Neural cell (in vitro differentiated cells): ENCODE measurements at regions not wholly inside any gene's neighbourhood (a gene's known extent, or its start where the extent isn't known, plus 50 kb on each side); places are given as distances from the start of the nearest gene placed in this dataset.
"Not testable (repeated sequence)": the region's sequence is repeated elsewhere in the genome, so short reads cannot be mapped to it uniquely, and the experiment has no call there.

Experiments used
- EZH2 ChIP-seq: fragments of 200-600, 300-800 bp; shearing (Covaris generic), sonication (generic); IDR thresholded peaks from 2 replicates; pipeline ENCODE4 v1.6.1; 2014; ENCODE audit warnings: antibody characterized with exemption, low read length, borderline replicate concordance, mild to moderate bottlenecking; ENCODE audit not compliant: insufficient read depth, poor library complexity, severe bottlenecking
- POLR2AphosphoS5 ChIP-seq: IDR thresholded peaks from 2 replicates; pipeline ENCODE4 v1.6.1; 2012
- SMC3 ChIP-seq: fragments of 450-650 bp; conservative IDR thresholded peaks from 2 replicates; pipeline ENCODE4 v1.6.1; 2014; ENCODE audit warnings: antibody characterized with exemption, mild to moderate bottlenecking, moderate library complexity; ENCODE audit not compliant: poor library complexity
- TF ChIP-seq, protein P1 (sequence below): fragments of 450-650 bp; IDR thresholded peaks from 2 replicates; pipeline ENCODE4 v1.5.1; 2014; ENCODE audit warnings: antibody characterized with exemption, mild to moderate bottlenecking, moderate library complexity; ENCODE audit not compliant: poor library complexity, severe bottlenecking
- TF ChIP-seq, protein P2 (sequence below): IDR thresholded peaks from 2 replicates; pipeline ENCODE4 v1.6.1; 2012; ENCODE audit warnings: borderline replicate concordance

DNA sequence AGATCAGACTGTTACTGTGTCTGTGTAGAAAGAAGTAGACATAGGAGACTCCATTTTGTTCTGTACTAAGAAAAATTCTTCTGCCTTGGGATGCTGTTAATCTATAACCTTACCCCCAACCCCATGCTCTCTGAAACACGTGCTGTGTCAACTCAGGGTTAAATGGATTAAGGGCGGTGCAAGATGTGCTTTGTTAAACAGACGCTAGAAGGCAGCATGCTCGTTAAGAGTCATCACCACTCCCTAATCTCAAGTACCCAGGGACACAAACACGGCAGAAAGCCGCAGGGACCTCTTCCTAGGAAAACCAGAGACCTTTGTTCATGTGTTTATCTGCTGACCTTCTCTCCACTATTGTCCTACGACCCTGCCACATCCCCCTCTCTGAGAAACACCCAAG lies 137.0 kb upstream of the PROKR2 start:
- TF ChIP-seq, protein P1, sequence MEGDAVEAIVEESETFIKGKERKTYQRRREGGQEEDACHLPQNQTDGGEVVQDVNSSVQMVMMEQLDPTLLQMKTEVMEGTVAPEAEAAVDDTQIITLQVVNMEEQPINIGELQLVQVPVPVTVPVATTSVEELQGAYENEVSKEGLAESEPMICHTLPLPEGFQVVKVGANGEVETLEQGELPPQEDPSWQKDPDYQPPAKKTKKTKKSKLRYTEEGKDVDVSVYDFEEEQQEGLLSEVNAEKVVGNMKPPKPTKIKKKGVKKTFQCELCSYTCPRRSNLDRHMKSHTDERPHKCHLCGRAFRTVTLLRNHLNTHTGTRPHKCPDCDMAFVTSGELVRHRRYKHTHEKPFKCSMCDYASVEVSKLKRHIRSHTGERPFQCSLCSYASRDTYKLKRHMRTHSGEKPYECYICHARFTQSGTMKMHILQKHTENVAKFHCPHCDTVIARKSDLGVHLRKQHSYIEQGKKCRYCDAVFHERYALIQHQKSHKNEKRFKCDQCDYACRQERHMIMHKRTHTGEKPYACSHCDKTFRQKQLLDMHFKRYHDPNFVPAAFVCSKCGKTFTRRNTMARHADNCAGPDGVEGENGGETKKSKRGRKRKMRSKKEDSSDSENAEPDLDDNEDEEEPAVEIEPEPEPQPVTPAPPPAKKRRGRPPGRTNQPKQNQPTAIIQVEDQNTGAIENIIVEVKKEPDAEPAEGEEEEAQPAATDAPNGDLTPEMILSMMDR, result not testable (repeated sequence)
- TF ChIP-seq POLR2AphosphoS5, EZH2, SMC3: not testable (repeated sequence)
- TF ChIP-seq, protein P2, sequence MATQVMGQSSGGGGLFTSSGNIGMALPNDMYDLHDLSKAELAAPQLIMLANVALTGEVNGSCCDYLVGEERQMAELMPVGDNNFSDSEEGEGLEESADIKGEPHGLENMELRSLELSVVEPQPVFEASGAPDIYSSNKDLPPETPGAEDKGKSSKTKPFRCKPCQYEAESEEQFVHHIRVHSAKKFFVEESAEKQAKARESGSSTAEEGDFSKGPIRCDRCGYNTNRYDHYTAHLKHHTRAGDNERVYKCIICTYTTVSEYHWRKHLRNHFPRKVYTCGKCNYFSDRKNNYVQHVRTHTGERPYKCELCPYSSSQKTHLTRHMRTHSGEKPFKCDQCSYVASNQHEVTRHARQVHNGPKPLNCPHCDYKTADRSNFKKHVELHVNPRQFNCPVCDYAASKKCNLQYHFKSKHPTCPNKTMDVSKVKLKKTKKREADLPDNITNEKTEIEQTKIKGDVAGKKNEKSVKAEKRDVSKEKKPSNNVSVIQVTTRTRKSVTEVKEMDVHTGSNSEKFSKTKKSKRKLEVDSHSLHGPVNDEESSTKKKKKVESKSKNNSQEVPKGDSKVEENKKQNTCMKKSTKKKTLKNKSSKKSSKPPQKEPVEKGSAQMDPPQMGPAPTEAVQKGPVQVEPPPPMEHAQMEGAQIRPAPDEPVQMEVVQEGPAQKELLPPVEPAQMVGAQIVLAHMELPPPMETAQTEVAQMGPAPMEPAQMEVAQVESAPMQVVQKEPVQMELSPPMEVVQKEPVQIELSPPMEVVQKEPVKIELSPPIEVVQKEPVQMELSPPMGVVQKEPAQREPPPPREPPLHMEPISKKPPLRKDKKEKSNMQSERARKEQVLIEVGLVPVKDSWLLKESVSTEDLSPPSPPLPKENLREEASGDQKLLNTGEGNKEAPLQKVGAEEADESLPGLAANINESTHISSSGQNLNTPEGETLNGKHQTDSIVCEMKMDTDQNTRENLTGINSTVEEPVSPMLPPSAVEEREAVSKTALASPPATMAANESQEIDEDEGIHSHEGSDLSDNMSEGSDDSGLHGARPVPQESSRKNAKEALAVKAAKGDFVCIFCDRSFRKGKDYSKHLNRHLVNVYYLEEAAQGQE, result not testable (repeated sequence)
